Naive B cell (primary cell): ENCODE measurements at regions not wholly inside any gene's neighbourhood (a gene's known extent, or its start where the extent isn't known, plus 50 kb on each side); places are given as distances from the start of the nearest gene placed in this dataset.

Experiments used
- ATAC-seq, 2 donors: fragments of 150-1000 bp; cut with Tn5 transposase; 2 replicates each; pipeline ENCODE4 v1.10.0; 2021; ENCODE audit warnings: low read depth in 2 of 2, mild to moderate bottlenecking in 2 of 2, moderate library complexity in 2 of 2
- DNase-seq: peaks from one replicate; pipeline ENCODE4 v3.0.0; 2022
- H3K27ac Mint-ChIP-seq, 6 donors: one replicate each; pipeline ENCODE4 v1.8.0; 2020 to 2022; ENCODE audit warnings: mild to moderate bottlenecking in 6 of 6, mixed read lengths in 6 of 6, moderate library complexity in 5 of 6, inconsistent platforms in 2 of 6
- H3K27me3 Mint-ChIP-seq, 3 donors: one replicate each; pipeline ENCODE4 v1.8.0; 2021 to 2022; ENCODE audit warnings: mixed read lengths in 3 of 3, mild to moderate bottlenecking in 1 of 3
- H3K36me3 Mint-ChIP-seq, 2 donors: one replicate each; pipeline ENCODE4 v1.8.0; 2020 to 2022; ENCODE audit warnings: mixed read lengths in 2 of 2, inconsistent platforms in 1 of 2, mild to moderate bottlenecking in 1 of 2
- H3K4me1 Mint-ChIP-seq, 3 donors: one replicate each; pipeline ENCODE4 v1.8.0; 2020 to 2022; ENCODE audit warnings: mixed read lengths in 3 of 3, inconsistent platforms in 1 of 3, mild to moderate bottlenecking in 1 of 3, moderate library complexity in 1 of 3
- H3K4me3 Mint-ChIP-seq, 8 donors: one replicate each; pipeline ENCODE4 v1.8.0; 2020 to 2022; ENCODE audit warnings: mild to moderate bottlenecking in 8 of 8, mixed read lengths in 8 of 8, moderate library complexity in 8 of 8, inconsistent platforms in 2 of 8
- H3K9me3 Mint-ChIP-seq, 7 donors: one replicate each; pipeline ENCODE4 v1.8.0; 2020 to 2022; ENCODE audit warnings: mixed read lengths in 7 of 7, mild to moderate bottlenecking in 5 of 7, inconsistent platforms in 2 of 7, moderate library complexity in 1 of 7

DNA sequence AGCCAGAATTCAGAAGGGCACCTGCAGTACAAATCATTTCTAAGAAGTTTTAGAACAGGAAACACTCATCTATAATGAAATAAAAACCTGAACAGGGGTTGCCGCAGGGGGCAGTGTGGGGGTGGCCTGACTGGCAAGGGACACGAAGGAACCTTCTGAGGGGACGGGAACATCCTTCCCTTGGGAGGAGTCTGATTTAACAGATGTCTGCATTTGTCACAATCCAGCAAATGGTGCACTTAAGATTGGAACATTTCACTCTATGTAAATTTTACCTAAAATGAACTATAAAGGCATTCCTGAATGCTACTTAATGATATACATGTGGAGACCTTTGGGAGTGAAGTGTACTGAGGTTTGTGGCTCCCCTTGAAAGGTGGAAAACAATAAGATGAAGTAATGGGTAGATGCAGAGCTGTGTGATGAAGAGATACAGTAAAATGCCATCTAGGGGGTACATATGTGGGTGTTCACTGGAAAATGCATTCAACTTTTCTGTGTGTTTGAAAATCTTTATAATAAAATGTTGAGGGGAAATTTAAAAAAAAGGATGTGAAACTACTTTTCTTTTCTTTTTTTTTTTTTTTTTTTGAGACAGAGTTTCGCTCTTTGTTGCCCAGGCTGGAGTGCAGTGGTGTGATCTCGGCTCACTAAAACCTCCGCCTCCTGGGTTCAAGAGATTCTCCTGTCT is 89.5 kb downstream of the SNX5 start:
- Mint-ChIP-seq H3K27ac (peak overlapping the region; percentile 37 to 89 (median 62)), H3K36me3 (no peaks in the 10 kb centered on the region), H3K4me1 (peaks cover 49 to 72% (median 60%) of the 10 kb centered on the region in 3 donors), H3K27me3 (no peaks in the 10 kb centered on the region), H3K9me3 (no peaks in the 10 kb centered on the region), H3K4me3 (peak overlapping the region; percentile 24 to 84 (median 66))
- peak; percentile 67 to 68 for ATAC-seq
- DNase-seq, result peak; percentile 46

DNA sequence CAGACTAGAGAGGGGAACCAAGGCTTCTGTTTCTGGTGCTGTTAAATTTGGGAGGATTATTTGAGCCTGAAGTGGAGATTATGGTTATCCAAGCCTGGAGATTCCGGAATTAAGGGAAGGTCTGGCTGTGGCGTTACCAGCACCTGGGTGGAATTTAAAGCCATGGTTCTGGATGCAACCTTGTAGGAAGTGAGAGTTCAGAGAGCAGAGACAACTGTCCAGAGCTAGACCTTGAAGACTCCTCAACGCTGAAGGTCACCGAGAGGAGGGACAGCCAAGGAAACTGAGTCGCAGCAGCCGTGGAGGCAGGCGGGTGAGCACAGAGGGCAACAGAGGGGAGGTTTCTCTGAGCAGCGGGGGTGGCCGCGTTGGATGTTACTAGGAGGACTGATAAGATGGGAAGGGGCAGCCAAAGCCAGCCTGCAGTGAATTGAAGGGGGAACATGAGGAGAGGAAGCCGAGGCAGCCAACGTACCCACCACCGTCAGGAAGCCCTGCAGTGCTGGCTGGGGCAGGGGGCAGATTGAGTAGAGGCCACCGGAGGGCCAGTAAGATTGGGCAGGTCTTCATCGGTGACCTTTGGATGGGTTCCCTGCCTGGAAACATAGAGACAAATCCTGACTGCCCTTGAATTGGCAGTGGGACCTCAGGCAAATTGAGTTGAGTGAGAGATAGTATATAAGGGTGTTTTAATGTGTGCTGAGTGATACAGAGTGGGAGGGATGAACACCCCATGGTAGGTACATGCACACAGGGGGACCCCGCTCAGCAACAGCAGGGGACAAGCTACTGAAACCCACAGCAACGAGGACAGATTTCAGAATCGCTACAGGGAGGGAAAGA is 90.3 kb downstream of the SNX5 start:
- Mint-ChIP-seq H3K4me1 (peaks cover 46 to 74% (median 63%) of the 10 kb centered on the region in 3 donors), H3K9me3 (no peaks in the 10 kb centered on the region), H3K27me3 (no peaks in the 10 kb centered on the region), H3K36me3 (no peaks in the 10 kb centered on the region), H3K4me3 (peak overlapping the region; percentile 24 to 84 (median 66)), H3K27ac (peak overlapping the region; percentile 49 to 89 (median 64))
- no peak for DNase-seq
- no peak for ATAC-seq

DNA sequence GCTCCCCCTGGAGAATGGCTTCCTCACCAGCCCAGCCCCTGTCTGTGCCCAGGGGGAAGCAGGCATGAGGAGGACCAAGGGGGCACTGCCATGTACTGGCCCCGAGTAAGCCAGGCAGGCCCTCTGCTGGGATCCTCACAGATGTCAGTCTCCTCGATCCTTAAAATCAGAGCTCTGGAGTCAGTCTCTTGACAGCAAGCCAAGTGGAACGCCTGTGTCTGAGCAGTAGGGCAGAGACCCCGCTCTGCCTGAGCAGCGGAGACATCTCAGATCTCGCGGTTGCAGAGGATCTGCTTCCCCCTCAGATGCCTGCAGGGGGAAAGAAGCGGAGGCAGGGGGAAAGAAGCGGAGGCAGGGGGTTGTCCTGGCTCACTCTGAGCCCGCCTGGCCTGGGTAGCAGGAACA is 92.6 kb downstream of the SNX5 start:
- Mint-ChIP-seq H3K4me1 (peaks cover 53 to 81% (median 70%) of the 10 kb centered on the region in 3 donors), H3K36me3 (no peaks in the 10 kb centered on the region), H3K9me3 (no peaks in the 10 kb centered on the region), H3K27ac (peak overlapping the region in 2 of 6 donors; percentile 50 to 90), H3K27me3 (no peaks in the 10 kb centered on the region), H3K4me3 (peak overlapping the region in 7 of 8 donors; percentile 14 to 86 (median 70))
- ATAC-seq (no peak), DNase-seq (no peak)

DNA sequence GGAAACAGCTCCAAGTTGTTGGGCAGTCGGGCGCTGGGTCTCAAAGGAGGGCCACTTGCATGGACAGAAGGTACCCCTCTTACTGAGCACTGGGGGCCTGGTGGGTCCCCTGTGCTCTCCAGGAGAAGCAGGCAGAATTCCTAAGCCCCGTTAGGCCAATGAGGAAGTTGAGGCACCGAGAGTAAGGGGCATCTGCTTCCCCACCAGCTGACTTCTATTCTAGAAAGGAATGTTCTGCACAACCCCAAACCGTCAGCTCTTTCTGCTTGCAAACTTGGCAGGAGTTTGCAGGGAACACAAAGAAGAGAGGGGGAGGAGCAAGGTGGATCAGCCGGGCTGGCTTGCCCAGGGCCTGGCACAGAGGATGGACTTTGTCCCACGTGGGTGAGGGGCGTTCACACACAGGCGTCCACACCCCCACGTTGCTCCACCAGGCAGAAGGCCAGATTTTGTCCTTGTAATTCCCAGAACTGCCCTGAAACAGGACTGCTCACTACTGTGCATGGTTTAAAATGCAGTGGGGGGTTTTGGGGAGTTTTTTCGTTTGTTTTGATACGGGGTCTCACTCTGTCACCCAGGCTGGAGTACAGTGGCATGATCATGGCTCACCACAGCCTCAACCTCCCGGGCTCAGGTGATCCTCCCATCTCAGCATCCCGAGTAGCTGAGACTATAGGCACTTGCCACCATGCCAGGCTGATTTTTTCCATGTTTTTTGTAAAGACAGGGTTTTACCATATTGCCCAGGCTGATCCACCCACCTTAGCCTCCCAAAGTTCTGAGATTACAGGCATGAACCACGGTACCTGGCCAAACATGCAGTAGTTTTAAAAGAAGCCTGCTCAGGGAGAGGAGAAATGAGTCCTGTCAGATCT is 93.3 kb downstream of the SNX5 start:
- Mint-ChIP-seq H3K27me3 (no peaks in the 10 kb centered on the region), H3K27ac (peak overlapping the region in 2 of 6 donors; percentile 42 to 90), H3K4me1 (peaks cover 53 to 81% (median 70%) of the 10 kb centered on the region in 3 donors), H3K36me3 (no peaks in the 10 kb centered on the region), H3K9me3 (no peaks in the 10 kb centered on the region), H3K4me3 (peak overlapping the region in 3 of 8 donors; percentile 37 to 79 (median 78))
- DNase-seq (no peak), ATAC-seq (no peak)

DNA sequence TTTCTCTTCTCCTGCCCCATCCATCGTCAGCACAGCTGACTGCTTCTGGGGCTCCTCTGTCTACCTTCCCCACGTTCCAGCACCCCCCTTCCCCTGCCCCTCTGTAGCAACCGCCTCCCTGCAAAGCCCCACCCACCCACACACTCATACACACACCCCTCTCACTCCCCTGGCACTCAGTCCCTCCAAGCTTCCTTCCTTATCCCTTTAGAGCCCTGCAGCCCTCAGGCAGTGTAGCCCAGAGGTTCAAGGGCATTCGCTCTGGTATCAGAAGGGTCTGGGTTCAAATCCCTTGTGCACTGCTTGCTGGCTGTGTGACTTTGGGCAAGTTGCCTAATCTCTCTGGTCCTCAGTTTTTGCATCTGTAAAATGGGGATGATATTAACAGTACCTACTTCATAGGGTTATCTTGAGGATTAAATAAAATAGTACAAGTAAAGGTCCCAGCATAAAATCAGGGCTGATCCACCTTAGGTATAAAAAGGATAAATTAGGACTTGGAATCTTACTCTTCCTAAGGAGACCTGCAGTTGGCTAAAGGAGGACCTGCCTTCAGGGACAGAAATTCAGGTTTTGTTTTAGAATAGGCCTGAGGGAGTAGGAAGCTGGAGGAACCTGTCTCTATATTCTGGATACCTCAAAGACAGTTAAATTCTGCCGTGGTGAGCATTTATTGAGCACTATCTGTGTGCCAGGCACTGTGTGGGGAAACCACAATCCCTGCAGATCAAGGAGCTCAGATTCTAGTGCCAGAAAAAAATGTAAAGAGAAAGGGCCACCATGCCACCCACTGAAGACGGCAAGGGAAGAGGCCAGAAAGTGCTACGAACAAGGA is 94.1 kb downstream of the SNX5 start:
- peak overlapping the region in 3 of 8 donors; percentile 25 to 56 (median 35) for H3K4me3 Mint-ChIP-seq
- H3K9me3 Mint-ChIP-seq, result no peaks in the 10 kb centered on the region

DNA sequence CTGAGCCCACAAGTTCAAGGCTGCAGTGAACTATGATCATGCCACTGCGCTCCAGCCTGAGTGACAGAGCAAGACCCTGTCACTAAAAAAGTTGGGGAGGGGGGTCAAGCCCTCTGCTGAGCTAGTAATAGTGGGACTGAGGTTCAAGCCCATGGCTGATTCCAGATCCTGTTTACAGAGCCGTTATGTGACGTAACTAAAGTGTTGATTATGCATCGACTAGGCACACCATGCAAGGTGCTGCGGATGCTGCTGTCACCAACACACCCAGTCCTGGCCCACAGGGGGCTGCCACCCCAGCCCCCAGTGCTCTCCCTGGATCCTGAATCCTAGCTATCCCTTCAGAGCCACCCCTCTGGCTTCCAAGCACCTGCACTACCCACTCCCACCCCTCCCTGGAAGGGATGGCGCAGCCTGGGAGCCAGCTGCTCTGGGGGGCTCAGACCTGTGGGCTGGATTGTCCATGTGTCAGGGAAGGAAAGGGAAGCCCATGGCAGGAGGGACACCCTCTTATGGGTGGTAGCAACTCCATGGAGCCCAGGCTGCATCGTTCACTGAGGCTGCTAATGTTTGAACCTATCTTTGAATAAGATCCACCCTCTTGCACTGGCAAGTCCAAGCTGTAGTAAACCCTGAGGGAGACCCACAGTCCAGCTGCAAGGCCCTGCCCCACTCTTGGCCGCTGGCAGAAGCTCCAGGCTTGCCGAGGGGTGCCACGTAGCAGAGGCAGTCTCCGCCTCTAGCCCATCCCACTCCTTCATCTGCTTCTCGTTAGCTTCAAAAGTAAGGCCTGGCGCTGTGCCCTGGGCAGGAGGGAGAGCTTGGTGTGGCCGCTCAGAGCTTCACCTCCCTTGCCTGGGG is 95.0 kb downstream of the SNX5 start:
- DNase-seq (no peak), ATAC-seq (peak in 1 of 2 donors; percentile 38)
- peaks cover 50 to 68% (median 60%) of the 10 kb centered on the region in 3 donors for H3K4me1 Mint-ChIP-seq
- H3K27ac Mint-ChIP-seq, result peak overlapping the region in 1 of 6 donors; percentile 20
- H3K36me3 Mint-ChIP-seq, result no peaks in the 10 kb centered on the region
- peaks cover 0 to 5% (median 0%) of the 10 kb centered on the region in 3 donors for H3K27me3 Mint-ChIP-seq
- H3K9me3 Mint-ChIP-seq, result no peaks in the 10 kb centered on the region
- peak overlapping the region in 2 of 8 donors; percentile 35 to 56 for H3K4me3 Mint-ChIP-seq

More for the DNA sequence above, 94.1 kb downstream of the SNX5 start:
- DNase-seq (no peak), ATAC-seq (peak in 1 of 2 donors; percentile 8)
- H3K4me1 Mint-ChIP-seq, result peaks cover 53 to 76% (median 68%) of the 10 kb centered on the region in 3 donors
- H3K36me3 Mint-ChIP-seq, result no peaks in the 10 kb centered on the region
- H3K27me3 Mint-ChIP-seq, result no peaks in the 10 kb centered on the region
- H3K27ac Mint-ChIP-seq, result peak overlapping the region in 3 of 6 donors; percentile 20 to 82 (median 63)

DNA sequence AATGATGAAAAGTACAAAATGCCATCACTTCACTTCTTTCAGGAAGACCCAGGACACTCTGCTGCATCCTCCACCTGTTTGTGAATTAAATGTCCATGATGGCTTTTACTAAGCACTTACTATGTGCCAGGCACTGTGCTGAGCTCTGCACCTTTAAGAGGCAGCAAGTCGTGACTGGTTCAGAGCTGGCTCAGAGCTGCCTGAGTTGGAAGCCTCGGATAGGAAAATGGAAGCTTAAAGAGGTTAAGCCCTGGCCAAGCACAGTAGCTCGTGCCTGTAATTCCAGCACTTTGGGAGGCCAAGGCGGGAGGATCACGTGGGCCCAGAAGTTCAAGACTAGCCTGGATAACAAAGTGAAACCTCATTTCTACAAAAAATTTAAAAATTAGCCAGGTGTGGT is 95.6 kb downstream of the SNX5 start:
- Mint-ChIP-seq H3K4me1 (peaks cover 43 to 61% (median 53%) of the 10 kb centered on the region in 3 donors), H3K4me3 (no peak overlapping the region), H3K27me3 (peaks cover 6 to 11% (median 6%) of the 10 kb centered on the region in 3 donors), H3K27ac (peak overlapping the region in 3 of 6 donors; percentile 36 to 70 (median 42)), H3K9me3 (no peaks in the 10 kb centered on the region), H3K36me3 (peaks cover 0 to 4% of the 10 kb centered on the region in 2 donors)
- DNase-seq (no peak), ATAC-seq (no peak)

DNA sequence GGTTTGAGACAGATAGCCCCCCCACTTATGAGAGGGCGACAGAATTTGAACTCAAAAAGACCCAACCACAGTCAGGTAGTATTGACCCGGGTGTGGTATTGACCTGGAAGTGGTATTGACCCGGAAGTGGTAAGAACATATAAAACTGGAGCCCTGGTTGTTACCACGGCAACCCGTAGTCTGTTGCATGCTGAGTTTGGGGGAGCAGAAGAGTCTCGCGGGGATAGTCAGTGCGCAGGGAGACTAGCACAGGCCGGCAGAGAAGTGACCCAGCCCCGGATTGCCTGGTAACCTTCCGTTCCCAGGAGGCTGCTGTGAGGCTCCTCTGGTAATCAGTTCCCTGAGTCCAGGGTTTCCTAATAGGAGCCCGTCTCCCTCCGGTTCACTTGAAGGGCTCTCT is 96.2 kb downstream of the SNX5 start:
- H3K4me1 Mint-ChIP-seq, result peaks cover 38 to 56% (median 48%) of the 10 kb centered on the region in 3 donors
- H3K27me3 Mint-ChIP-seq, result peaks cover 7 to 11% (median 9%) of the 10 kb centered on the region in 3 donors
- no peak for DNase-seq
- no peak overlapping the region for H3K4me3 Mint-ChIP-seq
- no peaks in the 10 kb centered on the region for H3K9me3 Mint-ChIP-seq
- peaks cover 0 to 4% of the 10 kb centered on the region in 2 donors for H3K36me3 Mint-ChIP-seq
- H3K27ac Mint-ChIP-seq, result peak overlapping the region in 5 of 6 donors; percentile 17 to 77 (median 42)
- no peak for ATAC-seq

DNA sequence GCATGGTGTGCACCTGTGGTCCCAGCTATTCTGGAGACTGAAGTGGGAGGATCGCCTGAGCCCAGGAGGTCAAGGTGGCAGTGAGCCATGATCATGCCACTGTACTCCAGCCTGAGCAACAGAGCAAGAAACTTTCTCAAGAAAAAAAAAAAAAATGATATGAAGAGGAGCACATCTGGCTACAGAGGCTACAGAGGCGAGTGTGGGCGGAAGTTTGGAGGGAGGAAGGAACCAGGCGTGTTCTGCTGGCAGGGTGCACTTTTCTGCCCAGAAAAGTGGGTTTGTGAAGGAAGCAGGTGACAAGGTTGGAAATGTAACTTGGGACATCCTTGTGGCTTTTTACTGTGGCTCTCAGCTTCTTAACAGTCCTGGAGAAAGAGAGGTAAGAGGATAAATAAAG is 96.7 kb downstream of the SNX5 start:
- ATAC-seq (no peak), DNase-seq (no peak)
- H3K4me1 Mint-ChIP-seq, result peaks cover 32 to 50% (median 42%) of the 10 kb centered on the region in 3 donors
- H3K9me3 Mint-ChIP-seq, result no peaks in the 10 kb centered on the region
- H3K27me3 Mint-ChIP-seq, result peaks cover 7 to 11% (median 9%) of the 10 kb centered on the region in 3 donors
- peaks cover 0 to 4% of the 10 kb centered on the region in 2 donors for H3K36me3 Mint-ChIP-seq
- peak overlapping the region in 3 of 8 donors; percentile 15 to 21 (median 16) for H3K4me3 Mint-ChIP-seq
- H3K27ac Mint-ChIP-seq, result peak overlapping the region in 3 of 6 donors; percentile 27 to 92 (median 76)

DNA sequence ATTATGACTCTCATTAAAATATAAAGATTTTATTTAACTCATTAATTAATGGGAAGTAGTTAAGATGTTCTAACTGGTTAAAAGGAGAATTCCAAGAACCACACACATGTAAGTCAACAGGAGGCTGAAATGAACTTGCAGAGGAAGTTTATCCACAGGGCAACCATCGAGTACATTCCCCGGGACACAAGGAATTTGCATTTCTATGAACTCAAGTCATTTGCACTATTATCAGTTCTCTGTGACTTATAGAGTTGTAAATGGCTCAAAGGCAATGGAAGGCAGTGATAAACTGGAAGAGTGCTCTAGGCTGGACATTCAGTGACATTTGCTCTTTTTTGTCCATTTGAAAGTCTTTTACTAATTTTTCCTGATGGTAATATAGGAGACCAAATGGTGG is 97.4 kb downstream of the SNX5 start:
- H3K4me1 Mint-ChIP-seq, result peaks cover 25 to 43% (median 35%) of the 10 kb centered on the region in 3 donors
- no peak for DNase-seq
- no peak for ATAC-seq
- H3K27ac Mint-ChIP-seq, result peak overlapping the region in 1 of 6 donors; percentile 27
- no peak overlapping the region for H3K4me3 Mint-ChIP-seq
- H3K36me3 Mint-ChIP-seq, result peaks cover 0 to 4% of the 10 kb centered on the region in 2 donors
- H3K9me3 Mint-ChIP-seq, result no peaks in the 10 kb centered on the region
- H3K27me3 Mint-ChIP-seq, result peaks cover 8 to 11% (median 9%) of the 10 kb centered on the region in 3 donors

DNA sequence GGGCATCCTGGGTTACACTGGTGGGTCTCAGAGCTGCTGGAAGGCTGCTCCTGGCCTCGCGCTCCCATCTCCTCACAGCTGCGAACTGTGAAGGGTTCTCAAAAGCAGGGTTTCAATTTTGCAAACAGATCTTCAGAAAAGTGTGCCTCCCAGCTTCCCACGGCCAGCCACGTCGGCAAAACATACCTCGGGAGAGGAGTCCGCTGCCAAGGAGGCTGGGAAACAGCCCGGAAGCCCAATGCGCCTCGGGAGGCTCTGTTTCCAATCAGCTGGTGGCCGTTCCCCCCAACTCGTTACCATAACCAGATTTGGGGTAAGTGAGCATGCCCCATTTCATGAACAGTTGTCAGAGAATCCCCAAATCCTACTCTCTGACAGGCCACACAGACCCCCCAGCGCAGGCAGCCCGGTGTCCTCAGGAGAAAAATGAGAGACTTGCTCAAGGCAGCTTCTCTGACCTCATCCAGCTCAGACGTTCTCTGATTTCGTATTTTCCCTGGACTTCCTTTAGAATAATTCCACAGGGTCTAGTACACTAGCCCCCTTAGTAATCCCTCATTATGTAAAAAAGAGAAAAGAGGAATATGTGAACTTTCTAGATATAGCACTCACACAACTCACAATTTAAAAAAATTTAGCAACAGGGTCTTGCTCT is 98.4 kb downstream of the SNX5 start:
- DNase-seq (no peak), ATAC-seq (no peak)
- Mint-ChIP-seq H3K4me3 (no peak overlapping the region), H3K27ac (no peak overlapping the region), H3K9me3 (no peaks in the 10 kb centered on the region), H3K4me1 (peaks cover 21 to 38% (median 29%) of the 10 kb centered on the region in 3 donors), H3K27me3 (peaks cover 9 to 11% (median 11%) of the 10 kb centered on the region in 3 donors), H3K36me3 (peaks cover 0 to 4% of the 10 kb centered on the region in 2 donors)
